OCI-LY3 (cell line): ENCODE measurements at regions not wholly inside any gene's neighbourhood (a gene's known extent, or its start where the extent isn't known, plus 50 kb on each side); places are given as distances from the start of the nearest gene placed in this dataset.

Experiments
- EZH2phosphoT487 ChIP-seq: fragments of 200-600 bp; shearing (Covaris generic); IDR thresholded peaks from 2 replicates; pipeline ENCODE4 v1.6.1; 2018; ENCODE audit warnings: antibody characterized with exemption, mixed run types, low read depth
- TF ChIP-seq, protein P1 (sequence below): fragments of 200-600, 300-600 bp; sonication (generic); IDR thresholded peaks from 2 replicates; pipeline ENCODE4 v1.5.1; 2014; ENCODE audit warnings: antibody characterized with exemption, low read length, low read depth

DNA sequence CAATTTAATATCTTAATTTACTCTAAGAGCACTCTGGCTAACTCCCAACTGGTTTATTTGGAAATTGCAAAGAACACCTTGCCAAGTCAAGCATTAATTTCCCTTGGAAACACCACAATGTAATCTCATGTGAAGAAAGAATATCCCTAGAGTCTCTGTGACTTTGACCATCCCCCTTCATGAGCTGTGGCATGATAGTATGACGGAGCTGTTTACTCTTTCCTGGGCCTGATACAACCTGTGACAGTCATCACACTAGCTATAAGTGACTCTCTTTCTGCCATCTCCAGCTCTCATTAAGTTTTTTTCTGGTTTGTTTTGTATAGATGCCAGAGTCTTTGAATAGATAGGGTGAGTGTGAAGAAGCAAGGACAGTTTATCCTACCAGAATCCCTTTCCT lies 470.3 kb upstream of the JARID2 start:
- TF ChIP-seq EZH2phosphoT487: no peak
- TF ChIP-seq, protein P1, sequence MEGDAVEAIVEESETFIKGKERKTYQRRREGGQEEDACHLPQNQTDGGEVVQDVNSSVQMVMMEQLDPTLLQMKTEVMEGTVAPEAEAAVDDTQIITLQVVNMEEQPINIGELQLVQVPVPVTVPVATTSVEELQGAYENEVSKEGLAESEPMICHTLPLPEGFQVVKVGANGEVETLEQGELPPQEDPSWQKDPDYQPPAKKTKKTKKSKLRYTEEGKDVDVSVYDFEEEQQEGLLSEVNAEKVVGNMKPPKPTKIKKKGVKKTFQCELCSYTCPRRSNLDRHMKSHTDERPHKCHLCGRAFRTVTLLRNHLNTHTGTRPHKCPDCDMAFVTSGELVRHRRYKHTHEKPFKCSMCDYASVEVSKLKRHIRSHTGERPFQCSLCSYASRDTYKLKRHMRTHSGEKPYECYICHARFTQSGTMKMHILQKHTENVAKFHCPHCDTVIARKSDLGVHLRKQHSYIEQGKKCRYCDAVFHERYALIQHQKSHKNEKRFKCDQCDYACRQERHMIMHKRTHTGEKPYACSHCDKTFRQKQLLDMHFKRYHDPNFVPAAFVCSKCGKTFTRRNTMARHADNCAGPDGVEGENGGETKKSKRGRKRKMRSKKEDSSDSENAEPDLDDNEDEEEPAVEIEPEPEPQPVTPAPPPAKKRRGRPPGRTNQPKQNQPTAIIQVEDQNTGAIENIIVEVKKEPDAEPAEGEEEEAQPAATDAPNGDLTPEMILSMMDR: no peak
